ENCODE measurements at regions not wholly inside any gene's neighbourhood (a gene's known extent, or its start where the extent isn't known, plus 50 kb on each side); places are given as distances from the start of the nearest gene placed in this dataset.

GRCh38 chr10:62866941-62867340 is 50.8 kb upstream of the EGR2 start:
- TF ChIP-seq CTCF (IDR thresholded peaks at IDR 0.05; ENCODE audit: poor library complexity): no peak
- no peak for TF ChIP-seq EZH2 (IDR thresholded peaks at IDR 0.05; ENCODE audit: borderline replicate concordance)

Measured in hepatocyte (in vitro differentiated cells).